Stimulated activated CD4-positive, alpha-beta T cell treated with anti-CD3 and anti-CD28 coated beads, Interleukin-2, amount 100 ng/mL, for 24 hours (primary cell): ENCODE measurements at regions not wholly inside any gene's neighbourhood (a gene's known extent, or its start where the extent isn't known, plus 50 kb on each side); places are given as distances from the start of the nearest gene placed in this dataset.
A peak's percentile ranks its signal among the peaks of the same experiment; 100 is the strongest.
"Not testable (repeated sequence)": the region's sequence is repeated elsewhere in the genome, so short reads cannot be mapped to it uniquely, and the experiment has no call there.

Experiments
- DNase-seq, 2 donors: peaks; one replicate each; pipeline ENCODE4 v3.0.0-alpha.2; 2020

GRCh38 chrX:39779952-39780783 is 317.6 kb downstream of the BCOR start:
- no peak for DNase-seq

GRCh38 chrX:39782276-39782675 is 315.5 kb downstream of the BCOR start:
- DNase-seq, result no peak

DNA sequence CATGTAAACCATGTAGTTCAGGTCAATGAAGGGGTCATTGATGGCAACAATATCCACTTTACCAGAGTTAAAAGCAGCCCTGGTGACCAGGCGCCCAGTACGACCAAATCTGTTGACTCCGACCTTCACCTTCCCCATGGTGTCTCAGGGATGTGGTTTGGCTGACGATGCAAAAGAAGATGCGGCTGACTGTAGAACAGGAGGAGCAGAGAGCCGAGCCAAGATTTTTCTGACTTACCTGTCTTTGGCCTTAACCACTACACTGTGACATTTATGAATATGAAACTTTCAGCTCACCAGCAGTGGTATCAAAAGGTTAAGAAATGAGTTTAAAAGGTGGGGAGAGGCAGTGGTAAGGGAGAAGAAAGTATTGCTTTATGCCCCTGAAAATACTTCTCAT is 309.8 kb downstream of the BCOR start:
- DNase-seq, result no peak

DNA sequence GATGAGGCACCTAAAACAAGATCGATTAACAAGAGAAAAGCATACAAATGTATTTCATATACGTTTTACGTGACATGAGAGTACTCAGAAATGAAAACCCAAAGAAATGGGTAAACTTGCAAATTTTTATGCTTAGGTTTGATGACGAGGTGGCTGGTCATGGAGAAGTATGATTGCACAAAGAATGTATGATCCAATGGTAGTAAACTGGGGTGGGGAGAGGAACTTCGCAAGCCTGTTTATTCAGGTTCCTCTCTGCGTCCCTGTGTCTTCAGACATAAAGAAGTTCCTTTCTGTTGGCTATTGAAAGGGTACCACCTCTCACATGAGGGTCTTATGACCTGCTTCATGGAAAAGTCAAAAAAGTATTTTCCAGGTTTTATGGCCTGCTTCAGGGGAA is 309.2 kb downstream of the BCOR start:
- DNase-seq, result no peak

DNA sequence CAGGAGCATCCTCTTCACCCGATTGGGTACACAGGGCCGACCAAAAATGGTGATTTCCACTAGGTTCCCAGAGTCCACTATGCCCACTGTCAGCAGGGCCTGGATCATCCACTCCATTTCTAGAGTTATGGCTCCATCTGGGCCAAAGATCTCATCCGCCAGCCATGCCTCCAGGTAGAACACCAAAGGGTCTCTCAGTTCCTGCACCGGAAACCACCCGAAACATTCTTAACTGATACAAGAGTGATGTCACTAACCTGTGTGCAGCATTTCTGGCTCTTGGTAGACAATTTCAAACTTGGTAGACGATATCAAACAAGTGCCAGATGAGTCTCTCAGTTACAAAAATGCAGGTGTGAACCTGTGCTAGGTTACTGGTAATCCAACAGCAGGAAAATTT is 306.1 kb downstream of the BCOR start:
- DNase-seq, result no peak

DNA sequence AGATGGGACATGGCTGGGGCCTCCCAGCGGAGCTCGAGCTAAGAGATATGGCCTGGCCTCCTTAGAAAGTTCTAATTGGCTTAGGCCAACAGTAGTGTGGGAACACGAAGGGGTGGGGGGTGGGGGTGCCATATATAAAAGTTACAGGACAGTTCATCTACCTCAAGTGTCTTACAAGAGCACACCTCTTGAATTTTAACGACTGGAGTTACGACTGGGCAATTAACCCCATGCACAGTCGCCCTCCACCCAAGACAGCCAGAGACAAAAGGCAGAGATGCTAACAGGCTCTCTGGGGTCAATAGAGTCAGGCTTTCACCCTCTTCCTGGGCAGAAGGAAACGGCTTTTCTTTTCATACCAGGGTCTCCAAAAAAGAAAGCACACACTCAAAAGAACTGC is 302.2 kb downstream of the BCOR start:
- DNase-seq, result no peak

DNA sequence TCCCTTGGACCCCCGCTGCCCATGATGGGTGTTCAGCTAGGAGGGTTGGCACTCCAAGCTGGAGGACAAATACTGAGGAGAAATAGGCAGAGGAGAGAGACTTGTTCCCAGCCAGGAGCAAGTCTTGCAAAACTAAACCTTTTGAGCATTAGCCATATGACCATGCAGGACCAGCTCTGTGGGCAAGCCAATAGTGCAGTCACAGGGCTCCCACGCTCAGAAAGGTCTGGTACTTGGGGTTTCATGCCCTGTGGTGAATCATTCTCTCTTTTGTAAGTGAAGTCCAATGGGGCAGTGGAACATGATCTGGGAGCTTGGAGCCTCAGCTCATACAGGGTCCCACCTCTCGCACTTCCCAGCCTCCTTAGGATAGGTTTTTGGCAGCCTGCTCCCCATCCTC is 300.9 kb downstream of the BCOR start:
- DNase-seq, result no peak

GRCh38 chrX:39798488-39798887 is 299.3 kb downstream of the BCOR start:
- DNase-seq, result not testable (repeated sequence)

GRCh38 chrX:39802354-39802753 is 295.4 kb downstream of the BCOR start:
- no peak for DNase-seq

GRCh38 chrX:39802908-39803307 is 294.9 kb downstream of the BCOR start:
- DNase-seq, result no peak

GRCh38 chrX:39805022-39805421 is 292.7 kb downstream of the BCOR start:
- no peak for DNase-seq

DNA sequence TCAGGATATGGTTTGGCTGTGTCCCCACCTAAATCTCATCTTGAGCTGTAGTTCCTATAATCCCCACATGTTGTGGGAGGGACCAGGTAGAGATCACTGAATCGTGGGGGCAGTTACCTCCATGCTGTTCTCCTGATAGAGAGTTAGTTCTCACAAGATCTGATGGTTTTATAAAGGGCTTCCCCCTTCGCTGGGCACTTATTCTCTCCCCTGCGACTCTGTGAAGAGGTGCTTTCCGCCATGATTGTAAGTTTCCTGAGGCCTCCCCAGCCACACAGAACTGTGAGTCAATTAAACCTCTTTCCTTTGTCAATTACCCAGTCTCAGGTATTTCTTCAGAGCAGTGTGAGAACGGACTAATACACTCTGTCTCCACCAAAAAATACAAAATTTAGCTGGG is 291.9 kb downstream of the BCOR start:
- DNase-seq, result no peak

GRCh38 chrX:39808471-39808917 is 289.3 kb downstream of the BCOR start:
- no peak for DNase-seq

DNA sequence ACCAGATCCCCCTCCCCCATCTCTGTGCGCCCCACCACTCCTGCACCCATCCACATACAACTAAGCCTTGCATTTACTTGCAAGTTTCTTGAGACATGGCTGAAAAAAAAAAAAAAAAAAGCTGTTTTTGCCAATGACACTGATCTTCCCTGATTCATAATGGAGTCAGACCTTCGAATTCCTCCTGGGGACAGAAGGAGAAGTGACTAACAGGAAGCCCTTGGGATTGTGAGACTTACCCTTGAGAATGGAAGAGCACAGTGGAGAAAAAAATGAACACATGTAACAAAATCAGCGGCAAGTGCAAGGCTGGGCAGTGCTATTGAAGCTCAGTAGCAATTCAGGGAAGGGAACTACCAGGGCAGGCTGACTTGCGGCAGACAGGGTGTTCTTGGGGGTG is 288.4 kb downstream of the BCOR start:
- no peak for DNase-seq

DNA sequence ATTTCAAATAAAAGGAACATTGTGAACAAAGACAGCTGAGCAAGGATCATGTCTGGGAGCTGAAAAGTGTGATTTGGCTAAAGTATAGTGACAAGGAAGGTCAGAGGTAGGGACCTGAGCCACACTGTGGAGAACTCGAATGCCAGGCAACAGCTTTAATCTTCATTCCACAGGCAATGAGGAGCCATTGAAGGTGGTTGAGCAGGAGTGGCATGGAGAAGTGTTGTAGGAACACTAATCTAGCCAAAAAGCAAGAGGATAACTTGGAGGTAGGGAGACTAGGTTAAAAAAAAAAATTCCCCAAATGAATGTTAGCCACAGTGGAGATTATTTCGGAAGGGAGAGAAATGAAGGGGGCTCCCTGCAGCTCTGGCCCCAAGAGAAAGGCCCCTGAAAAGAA is 286.9 kb downstream of the BCOR start:
- DNase-seq, result no peak

GRCh38 chrX:39811376-39811775 is 286.4 kb downstream of the BCOR start:
- DNase-seq, result no peak

- DNase-seq, result no peak
Measured at GRCh38 chrX:39813631-39814277, 284.0 kb downstream of the BCOR start.

- DNase-seq, result peak in 1 of 2 donors; percentile 32
Measured at GRCh38 chrX:39814391-39814790, 283.4 kb downstream of the BCOR start.

DNA sequence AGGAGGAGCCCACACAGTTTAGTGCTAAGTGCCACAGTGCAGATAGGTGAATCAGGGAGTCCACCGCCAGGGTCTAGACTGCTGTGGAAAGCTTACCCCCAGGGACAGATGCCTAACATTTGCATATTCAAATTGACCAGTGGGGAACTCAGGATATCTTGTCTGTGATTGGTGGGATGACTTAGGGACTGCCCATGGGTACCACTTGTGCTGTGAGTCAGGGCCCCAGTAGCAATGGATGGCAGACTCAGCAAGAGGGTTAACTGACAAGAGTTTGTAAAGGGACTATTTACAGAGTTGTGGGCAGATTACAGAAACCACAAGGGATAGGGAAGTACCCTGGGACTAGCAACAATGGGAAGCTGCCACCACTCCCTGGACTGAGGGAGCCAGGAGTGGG is 282.1 kb downstream of the BCOR start:
- peak; percentile 13 to 27 for DNase-seq

GRCh38 chrX:39816871-39817731 is 280.7 kb downstream of the BCOR start:
- no peak for DNase-seq

DNA sequence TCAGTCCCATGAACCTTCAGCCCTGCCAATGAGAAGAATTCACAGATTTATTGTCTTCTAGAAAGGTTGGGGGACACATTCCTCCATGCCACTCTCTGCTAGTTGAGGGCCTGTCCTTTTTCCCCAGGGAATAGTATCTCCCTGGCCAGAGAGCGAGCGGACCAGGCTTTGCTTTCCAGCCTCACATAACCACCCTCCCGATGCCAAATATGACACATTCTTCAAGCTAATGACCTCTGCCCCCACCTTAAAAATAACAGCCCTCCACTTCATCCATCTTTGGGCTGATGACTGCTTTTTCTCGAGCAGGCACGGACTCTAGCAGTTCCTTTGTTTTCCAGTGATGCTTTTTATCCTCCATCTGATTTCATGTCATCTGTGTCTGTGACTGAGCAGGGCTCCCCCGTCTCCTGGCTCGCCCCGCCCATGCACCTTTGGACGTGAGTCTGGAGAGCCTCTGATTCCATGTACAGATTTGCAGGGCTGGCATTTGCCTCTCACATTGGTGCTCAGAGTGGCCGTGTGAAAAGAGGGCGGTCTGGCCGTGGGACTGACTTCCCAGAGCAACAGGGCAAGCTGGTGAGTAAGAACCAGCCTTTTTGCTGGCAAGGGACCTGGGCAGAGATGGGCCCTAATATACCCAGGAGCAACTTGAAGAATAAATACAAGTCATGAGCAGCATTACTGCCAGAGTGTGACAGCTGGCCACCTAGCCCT is 279.8 kb downstream of the BCOR start:
- no peak for DNase-seq

DNA sequence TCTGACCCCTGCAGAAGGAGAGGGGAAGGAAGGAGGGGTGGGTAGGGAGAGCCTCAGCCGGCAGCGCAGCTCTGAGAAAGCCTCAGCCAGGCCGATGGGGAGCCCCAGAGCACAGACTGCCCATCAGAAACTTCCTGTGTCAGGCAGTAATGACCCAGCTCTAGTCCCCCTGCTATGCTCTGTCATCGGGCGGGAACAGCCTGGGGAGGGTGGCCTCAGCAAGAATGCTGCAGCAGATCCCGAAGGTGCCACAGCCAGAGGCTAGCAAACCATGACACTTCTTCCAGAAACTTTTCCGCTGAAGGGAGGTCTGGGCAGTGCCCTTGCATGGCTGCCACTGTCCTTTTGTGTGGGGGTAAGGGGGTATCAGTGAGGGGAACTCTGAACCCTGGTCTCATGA is 279.0 kb downstream of the BCOR start:
- DNase-seq, result no peak
